GM23338 (cell line): ENCODE measurements at regions not wholly inside any gene's neighbourhood (a gene's known extent, or its start where the extent isn't known, plus 50 kb on each side); places are given as distances from the start of the nearest gene placed in this dataset.

ENCODE experiments used
- ATAC-seq: fragments of 200-7000 bp; cut with Tn5 transposase; 3 replicates; pipeline ENCODE4 v1.9.1; 2020
- DNase-seq: peaks from one replicate; pipeline ENCODE4 v3.0.0-alpha.2; 2015; ENCODE audit warnings: low spot score
- H2AFZ ChIP-seq: fragments of 200-600 bp; sonication (generic); 2 replicates; pipeline ENCODE4 v1.8.0; 2016; ENCODE audit warnings: antibody characterized with exemption, mild to moderate bottlenecking, moderate library complexity
- H3F3A ChIP-seq: fragments of 200-600 bp; sonication (generic); replicated peaks from 2 replicates; pipeline ENCODE4 v1.8.0; 2017; ENCODE audit warnings: antibody characterized with exemption, mixed run types, low read depth
- H3K27ac ChIP-seq: fragments of 200-600 bp; sonication (generic); 2 replicates; pipeline ENCODE4 v1.6.1; 2016; ENCODE audit warnings: low read depth
- H3K27me3 ChIP-seq: fragments of 200-600 bp; sonication (generic); 2 replicates; pipeline ENCODE4 v1.8.0; 2016; ENCODE audit warnings: mild to moderate bottlenecking, mixed run types, moderate library complexity; ENCODE audit not compliant: insufficient read depth
- H3K36me3 ChIP-seq: fragments of 200-600 bp; sonication (generic); 2 replicates; pipeline ENCODE4 v1.8.0; 2016; ENCODE audit warnings: mild to moderate bottlenecking; ENCODE audit not compliant: insufficient read depth
- H3K4me1 ChIP-seq: fragments of 200-600 bp; sonication (generic); 2 replicates; pipeline ENCODE4 v1.8.0; 2016; ENCODE audit warnings: mild to moderate bottlenecking, moderate library complexity; ENCODE audit not compliant: insufficient read depth
- H3K4me2 ChIP-seq: fragments of 200-600 bp; sonication (generic); 2 replicates; pipeline ENCODE4 v1.7.1; 2017; ENCODE audit warnings: mixed run types
- H3K4me3 ChIP-seq: fragments of 200-600 bp; sonication (generic); 2 replicates; pipeline ENCODE4 v1.6.1; 2016; ENCODE audit warnings: mixed run types
- H3K79me2 ChIP-seq: fragments of 200-600 bp; sonication (generic); replicated peaks from 2 replicates; pipeline ENCODE4 v1.8.0; 2017; ENCODE audit warnings: mild to moderate bottlenecking; ENCODE audit not compliant: insufficient read depth
- H3K9me2 ChIP-seq: fragments of 200-600 bp; sonication (generic); 2 replicates; pipeline ENCODE4 v1.8.0; 2017; ENCODE audit not compliant: insufficient read depth
- H4K20me1 ChIP-seq: fragments of 200-600 bp; sonication (generic); replicated peaks from 2 replicates; pipeline ENCODE4 v1.8.0; 2017; ENCODE audit warnings: mild to moderate bottlenecking; ENCODE audit not compliant: insufficient read depth
- H3K27ac Mint-ChIP-seq: 2 replicates; pipeline ENCODE4 v1.8.0; 2020; ENCODE audit warnings: inconsistent platforms, mild to moderate bottlenecking, moderate library complexity, mixed read lengths
- H3K27me3 Mint-ChIP-seq: 3 replicates; pipeline ENCODE4 v1.8.0; 2022; ENCODE audit warnings: low read depth, mild to moderate bottlenecking, moderate library complexity, mixed read lengths, inconsistent platforms; ENCODE audit not compliant: insufficient read depth, poor library complexity
- H3K36me3 Mint-ChIP-seq: 3 replicates; pipeline ENCODE4 v1.8.0; 2021; ENCODE audit warnings: low read depth, mild to moderate bottlenecking, inconsistent platforms, moderate library complexity, mixed read lengths
- H3K4me1 Mint-ChIP-seq: 3 replicates; pipeline ENCODE4 v1.8.0; 2020; ENCODE audit warnings: mild to moderate bottlenecking, inconsistent platforms, mixed read lengths
- H3K4me3 Mint-ChIP-seq: 3 replicates; pipeline ENCODE4 v1.8.0; 2021; ENCODE audit warnings: moderate library complexity, mild to moderate bottlenecking, inconsistent platforms, mixed read lengths
- H3K9me3 Mint-ChIP-seq: 3 replicates; pipeline ENCODE4 v1.8.0; 2020; ENCODE audit warnings: moderate library complexity, mild to moderate bottlenecking, inconsistent platforms, mixed read lengths
- CREB1 ChIP-seq: fragments of 250-450 bp; sonication (Bioruptor Pico); IDR thresholded peaks from 2 replicates; pipeline ENCODE4 v1.5.0; 2020; ENCODE audit warnings: low read depth, mild to moderate bottlenecking, moderate library complexity
- CTCF ChIP-seq, 2 experiments: fragments of 200-600 bp in 1 of 2; sonication (generic) in 1 of 2; conservative IDR thresholded peaks; 2 replicates each; pipeline versions ENCODE4 v1.5.1 to v1.6.1; 2016 to 2017; ENCODE audit warnings: antibody characterized with exemption in 2 of 2, low read depth in 2 of 2, mild to moderate bottlenecking in 2 of 2, moderate library complexity in 1 of 2
- EZH2 ChIP-seq: fragments of 200-600 bp; sonication (generic); IDR thresholded peaks from one replicate; pipeline ENCODE4 v1.8.0; 2017; ENCODE audit warnings: antibody characterized with exemption, mild to moderate bottlenecking, low read depth; ENCODE audit not compliant: unreplicated experiment
- JUNB ChIP-seq: IDR thresholded peaks from one replicate; pipeline ENCODE4 v1.6.1; 2016; ENCODE audit warnings: antibody characterized with exemption; ENCODE audit not compliant: unreplicated experiment
- NANOG ChIP-seq: IDR thresholded peaks from 2 replicates; pipeline ENCODE4 v1.6.1; 2016; ENCODE audit warnings: antibody characterized with exemption, borderline replicate concordance
- POLR2AphosphoS5 ChIP-seq: IDR thresholded peaks from 2 replicates; pipeline ENCODE4 v1.6.1; 2016; ENCODE audit warnings: antibody characterized with exemption, low read depth
- REST ChIP-seq: IDR thresholded peaks from one replicate; pipeline ENCODE4 v1.6.1; 2018; ENCODE audit warnings: antibody characterized with exemption; ENCODE audit not compliant: unreplicated experiment

GRCh38 chr2:34567128-34567527 is 968.0 kb upstream of the FAM98A start:
- TF ChIP-seq POLR2AphosphoS5 = no peak
- TF ChIP-seq CREB1 (CRISPR knock-in tag) = no peak
- no peak for TF ChIP-seq REST
- no peak for TF ChIP-seq NANOG
- TF ChIP-seq JUNB = no peak
- TF ChIP-seq CTCF (conservative IDR thresholded peaks at IDR 0.05; ENCODE audit: low read depth in 2 of 2) = no peak
- no peak for ATAC-seq
- no peaks in the 10 kb centered on the region for H3K4me1 Mint-ChIP-seq
- Histone ChIP-seq H3F3A (no peaks in the 10 kb centered on the region), H3K9me2 (no peaks in the 10 kb centered on the region), H4K20me1 (no peaks in the 10 kb centered on the region), H3K27me3 (no peaks in the 10 kb centered on the region), H3K4me2 (no peak overlapping the region), H3K4me1 (no peaks in the 10 kb centered on the region), H3K36me3 (no peaks in the 10 kb centered on the region), H2AFZ (no peak overlapping the region), H3K27ac (no peak overlapping the region), H3K4me3 (no peak overlapping the region), H3K79me2 (no peaks in the 10 kb centered on the region)
- peaks cover 9% of the 10 kb centered on the region; the same call in 2 of the 3 replicates for H3K36me3 Mint-ChIP-seq
- H3K27ac Mint-ChIP-seq = no peak overlapping the region
- H3K9me3 Mint-ChIP-seq = peaks cover 8% of the 10 kb centered on the region
- H3K27me3 Mint-ChIP-seq = peaks cover 4% of the 10 kb centered on the region
- H3K4me3 Mint-ChIP-seq = no peak overlapping the region
- DNase-seq = no peak

GRCh38 chr2:34552337-34552736 is 953.2 kb upstream of the FAM98A start:
- Histone ChIP-seq H3K4me1 (no peaks in the 10 kb centered on the region), H2AFZ (no peak overlapping the region), H3F3A (no peaks in the 10 kb centered on the region), H3K4me3 (no peak overlapping the region), H4K20me1 (no peaks in the 10 kb centered on the region), H3K36me3 (no peaks in the 10 kb centered on the region), H3K27me3 (no peaks in the 10 kb centered on the region), H3K4me2 (no peak overlapping the region), H3K79me2 (no peaks in the 10 kb centered on the region), H3K27ac (no peak overlapping the region), H3K9me2 (no peaks in the 10 kb centered on the region)
- peaks cover 3% of the 10 kb centered on the region; the same call in 2 of the 3 replicates for H3K4me1 Mint-ChIP-seq
- H3K27ac Mint-ChIP-seq = no peak overlapping the region
- peaks cover 2% of the 10 kb centered on the region for H3K27me3 Mint-ChIP-seq
- H3K4me3 Mint-ChIP-seq = no peak overlapping the region
- DNase-seq (no peak), ATAC-seq (no peak)
- peaks cover 9% of the 10 kb centered on the region; the same call in 2 of the 3 replicates for H3K36me3 Mint-ChIP-seq
- peaks cover 25% of the 10 kb centered on the region for H3K9me3 Mint-ChIP-seq
- TF ChIP-seq CTCF (conservative IDR thresholded peaks at IDR 0.05; ENCODE audit: low read depth in 2 of 2) (no peak), POLR2AphosphoS5 (no peak), EZH2 (no peak), CREB1 (CRISPR knock-in tag) (no peak), REST (no peak)
